Upper lobe of left lung (tissue), 6 donors: ENCODE measurements at regions not wholly inside any gene's neighbourhood (a gene's known extent, or its start where the extent isn't known, plus 50 kb on each side); places are given as distances from the start of the nearest gene placed in this dataset.

Experiments used
- ATAC-seq, 2 donors: fragments of 200-7000 bp; cut with Tn5 transposase; one replicate each; pipeline ENCODE4 v1.9.1; 2022; ENCODE audit warnings: mild to moderate bottlenecking in 2 of 2, moderate library complexity in 2 of 2; ENCODE audit not compliant: low FRiP score in 2 of 2
- DNase-seq, 2 donors: peaks; one replicate each; pipeline ENCODE4 v3.0.0-alpha.2; 2019 to 2020
- H3K27ac ChIP-seq, 4 donors: fragments of 200-600 bp; sonication (generic); one replicate each; pipeline ENCODE4 v1.5.1; 2016 to 2019
- H3K27me3 ChIP-seq, 4 donors: fragments of 200-600 bp; sonication (generic); one replicate each; pipeline ENCODE4 v1.5.1; 2017 to 2019
- H3K36me3 ChIP-seq, 4 donors: fragments of 200-600 bp; sonication (generic); one replicate each; pipeline ENCODE4 v1.5.1; 2016 to 2019
- H3K4me1 ChIP-seq, 4 donors: fragments of 200-600 bp; sonication (generic); one replicate each; pipeline ENCODE4 v1.5.1; 2018 to 2019
- H3K4me3 ChIP-seq, 4 donors: fragments of 200-600 bp; sonication (generic); one replicate each; pipeline ENCODE4 v1.5.1; 2017 to 2019; ENCODE audit warnings: mild to moderate bottlenecking in 2 of 4, moderate library complexity in 1 of 4
- H3K9me3 ChIP-seq, 4 donors: fragments of 200-600 bp; sonication (generic); one replicate each; pipeline ENCODE4 v1.5.1; 2018 to 2019
- CTCF ChIP-seq, 6 experiments: fragments of 450-650 bp in 4 of 6; fragments of 200-600 bp in 2 of 6; sonication (generic) in 2 of 6; IDR thresholded peaks; one replicate each; pipeline ENCODE4 v1.5.1; 2016 to 2019; ENCODE audit warnings: antibody characterized with exemption in 6 of 6
- EP300 ChIP-seq, 4 donors: sonication (generic); formaldehyde crosslinking; IDR thresholded peaks; one replicate each; pipeline ENCODE4 v1.5.1; 2017; ENCODE audit warnings: antibody characterized with exemption in 4 of 4, control low read depth in 2 of 4
- POLR2A ChIP-seq, 4 donors: fragments of 450-650 bp; IDR thresholded peaks; one replicate each; pipeline ENCODE4 v1.5.1; 2016 to 2017; ENCODE audit warnings: antibody characterized with exemption in 4 of 4, mild to moderate bottlenecking in 2 of 4
- POLR2AphosphoS5 ChIP-seq, 2 donors: sonication (generic); formaldehyde crosslinking; IDR thresholded peaks; one replicate each; pipeline ENCODE4 v1.5.1; 2017; ENCODE audit warnings: antibody characterized with exemption in 2 of 2
- WGBS, 2 donors: methylation state at CpG; one replicate each; pipeline ENCODE4 v1.1.5; 2017 to 2018; 5-methylcytosine and 5-hydroxymethylcytosine counted together
- donor health status: DM: no; HTN: no; CAD: no; lungs with moderate emphysema.
- donor health status: DM: no; HTN: yes; CAD: no; lungs with severe emphysema.

GRCh38 chr5:111855356-111855755, 98.4 kb upstream of the NREP start:
- Histone ChIP-seq H3K27ac (no peak overlapping the region), H3K4me1 (peaks cover 0 to 3% (median 0%) of the 10 kb centered on the region in 4 donors), H3K4me3 (no peak overlapping the region), H3K9me3 (no peaks in the 10 kb centered on the region), H3K27me3 (no peaks in the 10 kb centered on the region), H3K36me3 (no peaks in the 10 kb centered on the region)
- DNase-seq (no peak), ATAC-seq (no peak)
- TF ChIP-seq POLR2A (IDR thresholded peaks at IDR 0.05) (no peak), POLR2AphosphoS5 (IDR thresholded peaks at IDR 0.05) (no peak), EP300 (IDR thresholded peaks at IDR 0.05) (no peak), CTCF (IDR thresholded peaks at IDR 0.05) (no peak)
- 83 to 96% methylated on average over 1 of the region's 1 CpG for WGBS, 2 donors

GRCh38 chr5:111854186-111854585, 97.2 kb upstream of the NREP start:
- DNase-seq (no peak), ATAC-seq (no peak)
- TF ChIP-seq EP300 (IDR thresholded peaks at IDR 0.05) (no peak), POLR2AphosphoS5 (IDR thresholded peaks at IDR 0.05) (no peak), CTCF (IDR thresholded peaks at IDR 0.05) (no peak), POLR2A (IDR thresholded peaks at IDR 0.05) (no peak)
- Histone ChIP-seq H3K4me3 (no peak overlapping the region), H3K9me3 (no peaks in the 10 kb centered on the region), H3K36me3 (no peaks in the 10 kb centered on the region), H3K4me1 (peaks cover 0 to 3% (median 0%) of the 10 kb centered on the region in 4 donors), H3K27me3 (no peaks in the 10 kb centered on the region), H3K27ac (no peak overlapping the region)
- 21 to 71% methylated on average over 2 of the region's 2 CpGs for WGBS, 2 donors

- peak in 1 of 2 donors; percentile 30 for TF ChIP-seq POLR2AphosphoS5 (IDR thresholded peaks at IDR 0.05)
- TF ChIP-seq CTCF (IDR thresholded peaks at IDR 0.05): no peak
- no peak overlapping the region for H3K4me3 ChIP-seq
- ATAC-seq: no peak
- H3K9me3 ChIP-seq: no peaks in the 10 kb centered on the region
- no peak overlapping the region for H3K27ac ChIP-seq
- 37 to 46% methylated on average over 3 of the region's 3 CpGs for WGBS, 2 donors
- peaks cover 0 to 3% (median 0%) of the 10 kb centered on the region in 4 donors for H3K4me1 ChIP-seq
- DNase-seq: no peak
- no peaks in the 10 kb centered on the region for H3K36me3 ChIP-seq
- H3K27me3 ChIP-seq: no peaks in the 10 kb centered on the region
Observed at GRCh38 chr5:111853748-111854147, 96.8 kb upstream of the NREP start.

- Histone ChIP-seq H3K27me3 (no peaks in the 10 kb centered on the region), H3K36me3 (no peaks in the 10 kb centered on the region), H3K4me3 (no peak overlapping the region), H3K27ac (no peak overlapping the region), H3K9me3 (no peaks in the 10 kb centered on the region), H3K4me1 (peaks cover 0 to 3% (median 0%) of the 10 kb centered on the region in 4 donors)
- ATAC-seq: no peak
- WGBS, 2 donors: 91 to 97% methylated on average over 4 of the region's 4 CpGs
- TF ChIP-seq EP300 (IDR thresholded peaks at IDR 0.05) (no peak), POLR2AphosphoS5 (IDR thresholded peaks at IDR 0.05) (no peak), POLR2A (IDR thresholded peaks at IDR 0.05) (no peak), CTCF (IDR thresholded peaks at IDR 0.05) (no peak)
- no peak for DNase-seq
Observed at GRCh38 chr5:111851631-111852548, 94.9 kb upstream of the NREP start.

GRCh38 chr5:111848476-111848875, 91.5 kb upstream of the NREP start:
- no peak for TF ChIP-seq POLR2A (IDR thresholded peaks at IDR 0.05)
- TF ChIP-seq CTCF (IDR thresholded peaks at IDR 0.05): no peak
- TF ChIP-seq POLR2AphosphoS5 (IDR thresholded peaks at IDR 0.05): no peak
- TF ChIP-seq EP300 (IDR thresholded peaks at IDR 0.05): no peak
- Histone ChIP-seq H3K9me3 (no peaks in the 10 kb centered on the region), H3K27me3 (no peaks in the 10 kb centered on the region), H3K36me3 (no peaks in the 10 kb centered on the region), H3K4me3 (no peak overlapping the region), H3K4me1 (no peaks in the 10 kb centered on the region), H3K27ac (no peak overlapping the region)
- WGBS, 2 donors: 69 to 76% methylated on average over 3 of the region's 3 CpGs
- no peak for DNase-seq
- no peak for ATAC-seq
